Stimulated activated CD4-positive, alpha-beta T cell treated with anti-CD3 and anti-CD28 coated beads, Interleukin-2, amount 100 ng/mL, for 4 hours (primary cell): ENCODE measurements at regions not wholly inside any gene's neighbourhood (a gene's known extent, or its start where the extent isn't known, plus 50 kb on each side); places are given as distances from the start of the nearest gene placed in this dataset.

ENCODE experiments used
- DNase-seq: peaks from one replicate; pipeline ENCODE4 v3.0.0-alpha.2; 2020; ENCODE audit warnings: low read depth

DNA sequence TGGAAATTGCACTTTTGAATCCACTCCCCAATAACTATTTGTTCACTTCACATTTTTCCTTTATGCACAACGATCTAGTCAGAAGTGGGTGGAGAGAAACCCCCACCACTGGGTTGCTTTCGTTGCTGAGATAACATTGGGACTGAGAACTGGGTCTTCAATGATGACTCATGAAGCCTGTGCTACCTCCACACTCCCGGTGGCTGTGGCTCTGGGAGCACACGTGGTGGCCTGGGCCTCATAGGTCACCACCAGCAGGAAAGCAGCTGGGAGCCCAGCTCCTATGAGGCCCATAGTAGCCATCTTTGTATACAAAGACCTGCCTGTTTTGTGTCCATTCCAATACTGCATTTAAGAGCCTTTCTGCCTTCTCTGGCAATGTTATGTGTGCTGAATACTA, 178.0 kb upstream of the SASH1 start:
- no peak for DNase-seq

DNA sequence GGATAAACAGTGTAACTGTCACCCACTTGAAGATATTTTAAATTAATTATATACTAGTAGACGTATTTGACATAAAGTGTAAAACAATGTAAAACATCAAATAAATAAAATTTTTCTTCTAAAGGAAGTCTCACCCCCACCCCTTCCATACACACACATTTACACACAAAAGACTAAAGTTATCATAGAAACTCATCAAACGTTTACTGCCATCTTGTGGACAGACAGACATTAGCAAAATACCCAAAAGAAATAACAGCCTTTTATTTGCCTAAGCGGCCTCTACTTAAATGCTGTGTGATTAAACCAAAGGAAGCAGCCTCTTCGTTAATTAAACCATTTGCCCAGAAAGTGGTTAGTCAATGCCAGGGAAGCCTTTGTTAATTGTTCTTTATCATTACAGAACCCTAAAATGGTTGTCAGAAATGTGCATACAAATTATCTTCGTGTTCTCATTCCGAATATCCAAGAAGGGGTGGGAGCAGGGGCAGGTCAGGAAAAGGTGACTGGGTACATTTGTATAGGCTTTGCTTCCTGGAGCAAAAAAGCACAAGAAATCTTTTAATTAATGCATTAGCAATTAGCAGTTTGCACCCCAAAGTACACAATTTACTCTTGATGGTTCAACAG, 176.2 kb upstream of the SASH1 start:
- DNase-seq, result no peak

DNA sequence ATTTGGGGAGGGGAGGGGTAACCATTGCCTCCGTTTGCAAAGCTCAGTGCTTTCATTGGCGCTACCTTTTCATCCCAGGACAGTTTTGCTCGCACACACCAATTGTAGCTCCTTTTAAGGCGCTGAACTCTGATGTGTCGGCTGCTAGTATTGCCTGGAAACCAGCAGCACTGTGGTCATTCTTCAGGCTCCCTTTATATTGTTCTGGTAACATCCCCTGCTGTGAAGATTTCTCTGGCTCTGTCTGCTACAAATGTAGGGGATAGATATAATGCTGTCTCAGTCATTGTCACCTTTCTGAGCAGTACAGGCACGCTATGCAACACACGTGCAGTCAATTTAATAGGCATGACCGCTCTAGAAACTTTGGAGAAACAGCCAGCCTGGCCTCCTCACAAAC, 172.9 kb upstream of the SASH1 start:
- no peak for DNase-seq

DNA sequence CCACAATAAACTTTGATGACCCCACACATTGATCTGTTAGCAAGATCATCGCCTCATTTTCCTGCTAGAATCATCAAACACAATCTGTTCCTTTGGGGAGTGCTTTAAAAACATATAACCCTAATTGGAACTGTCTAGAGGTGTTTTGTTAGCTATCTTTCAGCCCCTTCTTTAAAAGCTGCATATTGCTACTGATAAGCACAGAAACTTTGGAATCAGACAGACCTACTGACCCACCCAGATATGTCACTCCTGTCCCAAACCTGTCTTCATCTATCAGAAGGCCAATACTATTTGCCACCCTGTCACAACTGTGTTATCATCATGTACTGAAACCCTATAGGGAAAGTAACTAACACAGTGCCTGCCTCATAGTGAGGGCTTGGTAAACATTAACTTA, 172.4 kb upstream of the SASH1 start:
- no peak for DNase-seq

DNA sequence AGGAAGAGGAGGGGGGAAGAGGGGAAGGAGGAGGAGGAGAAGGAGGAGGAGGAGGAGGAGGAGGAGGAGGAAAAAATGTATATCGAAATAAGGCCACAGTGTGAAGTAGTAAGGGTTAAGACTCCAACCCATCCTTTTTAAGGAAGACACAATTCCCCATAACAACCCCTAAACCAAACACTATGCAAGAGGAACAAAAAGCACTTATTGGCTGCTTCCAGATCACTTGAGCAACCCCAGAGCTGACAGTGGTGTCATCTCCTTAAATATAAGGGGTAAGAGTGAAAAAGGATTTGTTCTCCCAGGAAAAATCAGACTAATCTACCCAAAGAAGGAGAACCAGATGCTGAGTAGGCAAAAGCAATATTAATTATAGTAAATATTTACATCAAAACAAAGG, 169.1 kb upstream of the SASH1 start:
- DNase-seq, result no peak

DNA sequence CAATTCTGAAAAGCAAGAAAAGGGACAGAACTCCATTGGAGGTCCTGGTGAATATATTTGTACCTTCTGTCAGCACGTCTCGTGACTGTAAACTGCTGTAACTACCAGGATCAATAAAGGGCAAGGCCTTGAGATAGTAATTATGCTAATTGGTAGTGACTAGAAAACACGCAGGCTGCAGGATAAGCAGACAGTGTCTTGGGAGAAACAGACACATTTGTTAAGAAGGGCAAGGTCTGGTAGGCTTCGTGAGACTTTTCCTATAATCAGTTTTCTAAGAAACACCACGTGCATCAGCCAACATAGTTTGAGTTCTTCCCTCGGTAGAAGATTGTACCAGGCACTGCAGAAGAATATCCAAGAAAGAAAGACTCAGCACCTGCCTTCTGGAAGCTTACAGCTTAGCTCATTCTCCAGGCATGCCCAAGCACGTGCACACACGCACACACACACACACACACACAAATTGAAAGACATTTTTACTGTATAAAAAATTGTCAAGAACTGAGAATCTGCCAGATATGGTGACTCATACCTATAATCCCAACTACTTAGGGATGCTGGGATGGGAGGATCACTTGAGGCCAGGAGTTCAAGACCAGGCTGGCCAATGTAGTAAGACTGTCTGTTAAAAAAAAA, 167.0 kb upstream of the SASH1 start:
- no peak for DNase-seq

DNA sequence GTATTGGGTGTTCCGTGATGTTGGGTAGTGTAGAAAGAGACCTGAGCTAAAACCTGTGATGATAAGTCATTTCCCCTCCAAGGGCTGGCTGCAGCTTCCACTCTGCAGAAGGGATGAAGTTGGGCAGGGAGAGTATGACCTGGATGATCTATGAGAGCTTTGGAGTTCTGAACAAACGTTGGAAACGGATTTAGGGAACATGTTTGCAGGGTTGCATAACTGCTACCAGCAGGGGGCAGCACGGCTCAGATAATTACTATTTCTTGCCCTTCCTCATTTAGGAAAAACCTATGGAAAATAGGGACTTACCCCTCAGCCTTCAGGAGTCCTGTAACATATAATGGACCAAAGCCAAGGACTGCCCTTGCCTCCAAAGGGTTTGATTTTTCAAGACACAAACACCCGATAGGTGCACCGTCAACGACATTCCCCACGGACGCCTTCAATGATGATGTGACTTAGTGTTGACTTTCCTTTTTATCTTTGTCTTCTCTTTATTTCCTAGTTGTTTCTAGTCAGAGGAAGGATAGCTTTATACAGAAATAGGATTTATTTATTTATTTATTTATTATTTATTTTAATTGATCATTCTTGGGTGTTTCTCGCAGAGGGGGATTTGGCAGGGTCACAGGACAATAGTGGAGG, 164.9 kb upstream of the SASH1 start:
- no peak for DNase-seq

DNA sequence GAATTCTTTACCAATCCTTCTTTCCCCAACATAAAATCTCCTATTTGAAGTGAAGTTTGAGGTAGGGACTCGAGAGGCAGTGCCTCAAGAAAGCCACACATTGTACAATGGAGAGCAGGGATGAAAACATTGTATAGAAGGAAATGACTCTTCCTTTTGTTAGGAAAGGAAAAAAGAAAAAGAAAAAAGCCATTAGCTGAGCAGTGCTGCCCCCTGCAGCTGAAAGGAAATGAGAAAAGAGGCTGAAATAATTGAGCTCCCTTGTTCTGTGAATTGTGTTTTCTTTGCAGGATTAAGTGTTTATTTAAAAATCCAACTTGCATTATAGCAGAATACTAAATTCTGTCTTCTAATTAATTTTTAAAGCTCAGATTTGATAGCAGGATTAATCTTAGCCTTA, 162.9 kb upstream of the SASH1 start:
- DNase-seq, result no peak

DNA sequence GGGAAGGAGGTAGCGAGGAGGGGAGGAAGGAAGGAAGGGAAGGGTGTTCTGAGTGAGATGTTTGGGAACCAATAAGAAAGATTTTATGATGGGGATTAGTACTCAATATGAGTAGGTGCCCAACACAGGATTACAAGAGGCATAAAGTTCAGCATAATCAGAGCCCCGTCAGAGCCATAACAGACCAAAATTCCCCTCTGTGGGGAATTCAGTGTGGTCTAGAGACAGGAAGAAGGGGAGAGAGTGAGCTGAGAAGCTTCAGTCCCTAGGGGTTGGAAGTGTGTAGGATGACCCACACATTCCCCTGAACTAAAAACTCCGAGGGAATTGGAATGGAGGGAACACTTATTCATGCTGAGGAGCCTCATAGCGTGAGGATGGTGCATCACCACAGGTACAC, 160.3 kb upstream of the SASH1 start:
- DNase-seq, result no peak

DNA sequence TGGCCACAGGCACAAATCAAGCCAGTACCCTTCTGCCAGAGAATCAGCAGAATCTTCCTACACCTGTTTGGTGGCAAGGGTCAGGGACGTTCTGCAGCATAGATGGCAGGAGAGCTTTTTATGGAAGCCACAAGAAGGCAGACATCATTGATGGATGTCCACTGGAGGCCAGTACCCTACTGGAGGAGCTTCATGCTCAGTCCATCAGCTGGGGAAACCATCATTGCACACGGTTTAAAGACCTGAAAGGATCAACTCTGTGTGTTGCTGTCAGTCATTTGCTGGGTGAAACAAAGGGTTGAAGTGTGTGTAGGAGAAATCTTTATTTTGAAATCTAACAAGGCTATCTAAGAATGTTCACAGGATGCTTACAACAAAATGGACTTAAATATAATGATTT, 158.9 kb upstream of the SASH1 start:
- DNase-seq, result no peak

DNA sequence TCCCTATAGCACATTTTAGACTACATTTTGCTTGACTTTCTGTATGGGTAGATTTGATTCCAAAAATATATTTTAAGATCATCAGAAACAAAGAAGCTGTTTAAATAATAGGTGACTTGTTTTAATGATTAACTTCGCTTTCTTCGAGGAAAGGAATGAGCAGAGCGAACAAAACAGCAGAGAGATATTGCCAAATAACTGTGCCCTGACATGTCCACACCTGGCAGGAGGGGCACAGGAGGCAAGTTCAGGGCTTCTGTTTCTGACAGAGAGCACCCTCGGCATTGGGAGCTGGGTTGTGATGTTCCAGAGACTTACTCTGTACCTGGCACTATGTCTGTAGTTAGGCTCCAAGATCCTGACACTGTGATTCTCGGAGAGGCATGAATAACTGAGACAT, 155.7 kb upstream of the SASH1 start:
- DNase-seq, result no peak

DNA sequence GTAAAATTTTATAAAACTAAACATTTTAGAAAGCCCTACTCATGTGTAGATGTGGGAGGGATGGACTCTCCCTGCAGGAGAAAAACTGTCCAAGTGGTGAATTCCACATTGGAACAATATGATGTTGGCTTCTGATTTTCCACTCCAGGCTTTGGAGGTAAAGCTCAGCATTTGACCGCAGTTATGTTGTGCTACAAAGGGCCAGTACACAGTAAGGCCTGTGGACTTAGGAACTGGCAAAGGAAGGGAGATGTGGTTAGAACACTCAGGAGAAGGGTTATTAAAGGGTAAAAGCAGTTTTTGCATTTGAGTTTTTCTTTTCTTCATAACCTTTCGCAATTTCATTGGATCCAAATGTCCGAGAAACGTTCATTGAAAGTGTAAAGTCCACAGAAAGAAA, 150.3 kb upstream of the SASH1 start:
- no peak for DNase-seq

DNA sequence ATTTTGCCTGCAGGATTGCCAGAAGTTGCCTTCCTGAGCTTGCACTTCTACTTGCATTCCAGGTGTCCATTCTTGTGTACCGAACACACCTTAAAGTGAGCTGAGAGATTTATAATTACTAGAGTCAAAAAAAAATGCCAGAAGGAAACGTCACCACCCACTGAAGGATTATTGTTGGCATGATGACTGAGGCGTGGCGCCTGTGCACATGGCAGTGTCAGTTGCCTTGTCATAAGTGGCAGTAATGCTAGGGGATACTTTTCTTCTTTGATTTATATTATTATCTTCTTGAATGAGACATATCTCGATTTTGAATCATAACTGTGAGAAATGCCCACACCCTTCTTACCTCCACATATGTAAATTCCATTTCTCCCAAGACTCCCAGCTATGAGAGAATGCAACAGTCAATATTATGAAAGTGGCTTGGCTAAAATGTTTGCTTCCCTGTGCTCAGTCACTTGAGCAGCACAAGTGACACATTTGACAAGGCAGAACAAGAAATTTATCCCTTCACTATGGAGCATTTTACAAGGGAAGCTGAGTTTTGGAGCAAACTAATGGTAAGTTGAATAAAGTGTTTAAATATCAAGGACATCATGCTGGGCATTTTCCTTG, 149.5 kb upstream of the SASH1 start:
- no peak for DNase-seq

DNA sequence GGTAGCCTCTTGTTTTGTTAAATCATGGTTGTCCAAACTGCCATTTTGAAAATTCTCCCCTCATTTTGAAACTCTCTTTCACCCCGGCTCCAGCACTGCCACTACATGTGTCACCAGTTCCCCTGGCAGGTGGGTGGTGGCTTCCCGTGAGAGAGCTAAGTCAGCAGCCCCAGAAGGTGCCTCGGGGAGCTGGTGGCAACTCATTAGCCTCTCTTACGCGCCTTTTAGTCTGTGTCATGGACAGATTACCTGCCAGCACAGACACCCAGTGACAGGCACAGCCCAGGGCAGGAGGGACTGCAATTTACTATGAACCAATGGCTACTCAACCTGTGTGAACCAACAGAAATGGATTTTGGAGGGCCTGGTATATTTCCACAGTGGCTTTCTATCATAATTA, 147.1 kb upstream of the SASH1 start:
- DNase-seq, result no peak

DNA sequence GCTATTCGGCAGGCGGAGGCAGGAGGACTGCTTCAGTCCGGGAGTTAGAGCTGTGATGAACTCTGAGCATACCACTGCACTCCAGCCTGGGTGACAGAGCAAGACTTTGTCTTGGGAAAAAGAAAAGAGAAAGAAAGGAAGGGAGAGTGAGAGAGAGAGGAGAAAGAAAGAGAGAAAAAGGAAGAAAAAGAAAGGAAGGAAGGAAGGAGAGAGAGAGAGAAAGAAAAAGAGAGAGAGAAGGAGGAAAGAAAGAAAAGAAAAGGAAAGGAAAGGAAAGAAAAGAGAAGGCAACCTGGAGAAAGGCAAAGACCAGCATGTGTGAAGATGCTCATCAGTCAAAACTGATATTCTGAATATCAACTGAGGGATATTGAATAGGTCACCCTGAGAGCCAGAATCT, 143.1 kb upstream of the SASH1 start:
- no peak for DNase-seq

DNA sequence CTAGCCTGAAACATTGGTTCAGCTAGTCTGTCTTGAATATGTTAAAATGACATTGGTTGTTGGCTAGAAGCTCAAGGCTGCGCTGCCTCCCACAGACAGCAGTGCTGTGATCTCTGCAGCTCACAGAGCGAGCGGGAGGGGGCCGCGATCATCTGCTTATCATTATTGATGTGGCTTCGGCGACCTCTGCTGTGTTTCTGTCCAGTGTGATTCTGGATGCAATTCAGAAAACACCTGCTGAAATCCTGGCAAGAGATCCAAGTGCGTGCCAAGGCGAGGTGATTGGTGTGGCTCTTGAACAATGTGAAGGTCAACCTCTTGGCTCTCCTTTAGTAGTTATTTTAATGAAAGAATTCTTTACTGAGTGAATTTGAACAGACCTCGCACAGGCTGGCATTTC, 142.3 kb upstream of the SASH1 start:
- DNase-seq, result no peak

DNA sequence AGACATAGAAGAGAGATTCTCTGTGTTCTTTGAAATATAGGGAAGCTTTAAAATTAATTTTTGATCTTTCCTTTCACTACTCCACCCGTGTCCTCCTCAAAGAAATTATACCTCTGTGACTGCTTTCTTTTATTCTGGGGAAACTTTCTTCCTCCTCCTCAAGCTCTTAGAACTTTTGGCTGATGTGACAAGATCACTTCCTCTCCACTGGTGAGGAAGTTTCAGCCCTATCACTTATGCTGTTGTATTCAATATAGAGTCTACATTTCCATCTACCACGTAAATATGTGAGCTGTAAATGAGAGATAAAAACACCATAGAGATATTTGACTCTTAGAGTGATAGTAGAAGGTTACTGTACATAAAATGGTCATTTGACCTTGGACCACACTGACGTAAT, 141.9 kb upstream of the SASH1 start:
- DNase-seq, result no peak

DNA sequence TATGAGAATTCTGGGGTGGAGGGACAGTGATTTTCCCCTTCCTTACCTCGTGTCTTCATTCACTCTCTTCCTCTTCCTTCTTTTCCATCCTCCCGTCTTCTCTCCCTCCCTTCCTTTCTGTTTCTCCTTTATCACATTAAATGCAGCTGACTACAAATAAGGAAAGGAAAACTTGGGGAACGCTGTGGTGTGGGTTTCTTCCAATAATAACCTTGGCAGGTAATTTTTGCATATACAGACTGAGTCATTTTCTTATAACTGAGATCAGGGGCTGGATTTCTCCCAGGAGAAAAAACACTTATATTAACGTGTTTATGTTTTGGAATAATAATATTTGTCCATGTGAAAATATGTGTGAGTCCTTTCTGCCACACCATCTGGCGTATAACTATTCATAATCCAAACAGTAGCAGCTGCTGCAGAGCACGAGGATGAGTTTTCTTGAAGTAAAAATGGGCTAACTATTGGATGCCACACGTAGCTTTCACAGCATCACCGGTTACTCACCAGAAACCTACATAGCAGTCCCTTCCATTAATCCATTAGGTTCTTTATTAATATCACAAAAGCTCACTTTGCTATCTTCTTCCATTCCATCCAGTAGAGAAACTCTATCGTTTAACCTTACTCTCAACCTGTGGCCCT, 139.2 kb upstream of the SASH1 start:
- DNase-seq, result no peak

DNA sequence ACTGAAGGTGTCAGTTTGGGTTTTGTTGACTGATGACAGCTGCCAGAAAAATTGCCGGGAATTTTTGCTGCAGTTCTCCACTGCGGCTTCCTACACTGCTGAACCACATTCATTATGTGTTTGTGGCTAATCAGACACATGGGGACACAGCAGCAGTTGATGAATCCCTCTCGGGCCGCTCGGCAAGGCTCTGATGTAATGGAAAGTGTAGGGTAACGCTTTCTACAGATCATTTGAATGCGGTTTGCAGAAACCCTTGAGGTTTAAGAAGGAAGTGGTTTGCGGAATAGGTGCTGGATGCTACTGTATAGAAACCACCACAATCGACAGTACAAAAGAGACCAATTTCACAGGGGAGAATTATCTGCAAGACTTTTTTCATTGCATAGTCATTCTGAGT, 138.7 kb upstream of the SASH1 start:
- DNase-seq, result peak; percentile 42

DNA sequence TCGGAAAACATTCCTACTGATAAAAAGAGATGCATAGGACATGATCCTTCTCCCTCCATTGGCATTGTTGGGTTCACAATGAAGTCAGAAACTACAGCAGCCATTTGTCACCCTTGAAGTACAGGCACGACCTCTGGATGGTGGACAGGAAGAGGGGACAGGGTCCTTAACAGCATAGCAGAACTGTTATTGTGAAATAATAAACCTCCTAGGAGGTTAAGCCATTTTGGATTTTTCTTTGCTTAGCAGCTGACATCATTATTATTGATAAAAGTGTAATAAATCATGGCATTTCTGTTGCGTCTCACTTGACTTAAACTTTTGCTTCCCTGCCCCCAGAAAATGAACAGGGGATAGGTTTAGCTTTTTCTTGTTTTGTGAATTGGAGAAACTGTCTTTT, 134.3 kb upstream of the SASH1 start:
- DNase-seq, result no peak

DNA sequence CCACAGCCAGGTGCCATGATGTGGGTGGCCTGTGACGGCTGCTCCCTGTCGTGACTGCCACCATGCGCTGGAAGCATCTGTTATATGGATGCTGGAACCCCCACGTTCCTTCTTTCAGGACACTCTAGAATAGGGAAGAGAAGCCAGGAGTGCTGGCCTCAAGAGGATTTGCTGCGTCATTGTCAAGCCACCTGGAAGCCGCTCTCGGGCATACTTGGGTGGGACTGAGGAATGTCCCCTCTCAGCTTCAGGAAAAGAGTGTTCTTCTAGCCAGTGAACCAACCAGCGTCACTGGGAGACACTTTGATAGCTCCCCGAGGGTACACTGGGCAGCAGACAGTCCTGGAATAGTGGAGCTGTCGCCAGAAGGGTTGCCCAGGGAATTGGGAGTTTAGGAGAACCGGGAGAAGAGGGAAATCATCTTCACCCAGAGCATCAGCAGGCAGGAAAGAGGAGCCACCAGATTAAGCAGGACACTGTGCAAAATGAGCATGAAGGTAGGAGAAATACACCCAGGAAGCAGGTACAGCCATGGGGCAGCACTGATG, 130.8 kb upstream of the SASH1 start:
- no peak for DNase-seq

DNA sequence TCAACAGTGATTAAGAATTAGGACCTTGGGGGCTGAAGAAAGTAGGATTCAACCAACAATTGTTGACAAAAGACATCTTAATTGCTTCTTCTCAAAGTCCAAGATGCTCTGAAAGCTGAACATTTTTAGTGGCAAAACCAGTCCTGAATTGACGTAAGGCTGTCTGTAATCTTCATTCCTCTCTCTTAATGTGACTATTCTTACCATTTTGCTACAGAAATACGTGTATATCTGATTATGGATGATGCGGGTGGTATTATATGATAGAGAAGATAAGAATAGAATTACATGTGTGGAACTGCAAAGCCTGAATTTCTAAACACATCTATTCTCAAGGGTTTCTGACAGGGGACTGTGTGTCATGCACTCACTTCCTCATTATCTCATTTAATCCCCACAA, 130.3 kb upstream of the SASH1 start:
- DNase-seq, result no peak

DNA sequence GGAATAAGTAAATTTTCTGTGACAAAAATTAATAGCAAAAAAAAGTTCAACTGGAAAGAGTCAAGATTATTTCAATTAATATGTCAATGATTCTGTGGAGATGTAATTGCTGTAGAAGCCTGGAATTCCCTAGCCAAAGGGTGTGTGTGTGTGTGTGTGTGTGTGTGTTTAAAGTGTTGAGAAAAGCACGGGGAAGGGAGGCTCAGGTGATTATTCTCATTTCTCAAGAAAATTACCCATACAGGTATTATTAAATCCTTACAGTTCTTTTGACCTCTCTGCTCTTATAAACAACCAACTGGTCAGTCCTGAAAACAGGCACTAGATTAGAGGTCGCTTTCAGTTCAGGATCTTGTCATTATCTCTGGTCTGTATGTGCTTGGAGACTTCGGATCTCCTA, 129.3 kb upstream of the SASH1 start:
- no peak for DNase-seq
